ENCODE measurements at regions not wholly inside any gene's neighbourhood (a gene's known extent, or its start where the extent isn't known, plus 50 kb on each side); places are given as distances from the start of the nearest gene placed in this dataset.

GRCh38 chr7:17236603-17237002, 61.8 kb upstream of the AHR start:
- DNase-seq (ENCODE audit: low spot score) = no peak
- in situ Hi-C loops (cut with MboI; ENCODE audit: low sequenced_read_pairs, unreplicated experiment) = no loop called here
- TF ChIP-seq CTCF (IDR thresholded peaks at IDR 0.05; ENCODE audit: borderline replicate concordance, control extremely low read depth, extremely low read depth, insufficient read depth, missing control alignments) = no peak

GRCh38 chr7:17239046-17239445, 59.4 kb upstream of the AHR start:
- no peak for DNase-seq (ENCODE audit: low spot score)
- no peak for TF ChIP-seq CTCF (IDR thresholded peaks at IDR 0.05; ENCODE audit: borderline replicate concordance, control extremely low read depth, extremely low read depth, insufficient read depth, missing control alignments)
- in situ Hi-C loops (cut with MboI; ENCODE audit: low sequenced_read_pairs, unreplicated experiment) = no loop called here

GRCh38 chr7:17239683-17240521, 58.5 kb upstream of the AHR start:
- TF ChIP-seq CTCF (IDR thresholded peaks at IDR 0.05; ENCODE audit: borderline replicate concordance, control extremely low read depth, extremely low read depth, insufficient read depth, missing control alignments) = no peak
- DNase-seq (ENCODE audit: low spot score) = no peak

GRCh38 chr7:17242504-17242903, 55.9 kb upstream of the AHR start:
- in situ Hi-C loops (cut with MboI; ENCODE audit: low sequenced_read_pairs, unreplicated experiment) = no loop called here
- TF ChIP-seq CTCF (IDR thresholded peaks at IDR 0.05; ENCODE audit: borderline replicate concordance, control extremely low read depth, extremely low read depth, insufficient read depth, missing control alignments) = no peak
- no peak for DNase-seq (ENCODE audit: low spot score)

More at GRCh38 chr7:17239683-17240521, 58.5 kb upstream of the AHR start:
- in situ Hi-C loops (cut with MboI; ENCODE audit: low sequenced_read_pairs, unreplicated experiment) = no loop called here

GRCh38 chr7:17244786-17245185, 53.7 kb upstream of the AHR start:
- DNase-seq (ENCODE audit: low spot score) = no peak
- in situ Hi-C loops (cut with MboI; ENCODE audit: low sequenced_read_pairs, unreplicated experiment) = no loop called here
- TF ChIP-seq CTCF (IDR thresholded peaks at IDR 0.05; ENCODE audit: borderline replicate concordance, control extremely low read depth, extremely low read depth, insufficient read depth, missing control alignments) = no peak

- in situ Hi-C loops (cut with MboI; ENCODE audit: low sequenced_read_pairs, unreplicated experiment) = no loop called here
- DNase-seq (ENCODE audit: low spot score) = no peak
- TF ChIP-seq CTCF (IDR thresholded peaks at IDR 0.05; ENCODE audit: borderline replicate concordance, control extremely low read depth, extremely low read depth, insufficient read depth, missing control alignments) = no peak
These were observed 51.1 kb upstream of the AHR start for GRCh38 chr7:17247357-17247756.
